CD14-positive monocyte (primary cell): ENCODE measurements at regions not wholly inside any gene's neighbourhood (a gene's known extent, or its start where the extent isn't known, plus 50 kb on each side); places are given as distances from the start of the nearest gene placed in this dataset.

Experiments used
- DNase-seq, 3 donors: peaks; one replicate each; pipeline ENCODE4 v3.0.0-alpha.2; 2011 to 2022
- H2AFZ ChIP-seq: 2 replicates; pipeline ENCODE4 v1.6.0; 2012; ENCODE audit warnings: mild to moderate bottlenecking, low read depth, low read length, inconsistent platforms; ENCODE audit not compliant: insufficient read depth, poor library complexity, severe bottlenecking
- H3K27ac ChIP-seq, 2 donors: 1 replicate in 1 of 2; 2 replicates in 1 of 2; pipeline ENCODE4 v1.5.1; 2012 to 2013; ENCODE audit warnings: low read length in 2 of 2, control low read depth in 1 of 2, inconsistent platforms in 1 of 2, low read depth in 1 of 2, mild to moderate bottlenecking in 1 of 2
- H3K27me3 ChIP-seq, 2 donors: one replicate each; pipeline versions ENCODE4 v1.6.0 to v1.6.1; 2011 to 2013; ENCODE audit warnings: low read length in 2 of 2; ENCODE audit not compliant: control insufficient read depth in 2 of 2, insufficient read depth in 2 of 2
- H3K36me3 ChIP-seq, 2 donors: replicated peaks in 1 of 2; 1 replicate in 1 of 2; 2 replicates in 1 of 2; pipeline versions ENCODE4 v1.5.1 to v1.6.1; 2012 to 2013; ENCODE audit warnings: low read length in 2 of 2, control low read depth in 1 of 2, inconsistent platforms in 1 of 2, mild to moderate bottlenecking in 1 of 2; ENCODE audit not compliant: insufficient read depth in 2 of 2, control insufficient read depth in 1 of 2
- H3K4me1 ChIP-seq, 2 donors: 1 replicate in 1 of 2; 2 replicates in 1 of 2; pipeline versions ENCODE4 v1.5.1 to v1.6.1; 2012 to 2013; ENCODE audit warnings: low read length in 2 of 2, control low read depth in 1 of 2, inconsistent platforms in 1 of 2, mild to moderate bottlenecking in 1 of 2, moderate library complexity in 1 of 2; ENCODE audit not compliant: insufficient read depth in 2 of 2, control insufficient read depth in 1 of 2
- H3K4me2 ChIP-seq: replicated peaks from 2 replicates; pipeline ENCODE3; 2012; ENCODE audit warnings: low read length, moderate library complexity, mild to moderate bottlenecking; ENCODE audit not compliant: poor library complexity, severe bottlenecking; ENCODE audit errors: extremely low read depth
- H3K4me3 ChIP-seq, 3 experiments: fragments of 200-600 bp in 1 of 3; sonication (generic) in 1 of 3; replicated peaks in 1 of 3; 1 replicate in 2 of 3; 2 replicates in 1 of 3; pipeline ENCODE4 v1.5.1; 2011 to 2013; ENCODE audit warnings: low read length in 3 of 3, mild to moderate bottlenecking in 3 of 3, control low read depth in 2 of 3, low read depth in 2 of 3, inconsistent platforms in 1 of 3, moderate library complexity in 1 of 3
- H3K79me2 ChIP-seq: 2 replicates; pipeline ENCODE4 v1.6.0; 2012; ENCODE audit warnings: mild to moderate bottlenecking, control low read depth, inconsistent platforms, low read length, moderate library complexity; ENCODE audit not compliant: insufficient read depth
- H3K9ac ChIP-seq: 2 replicates; pipeline ENCODE4 v1.6.0; 2017; ENCODE audit warnings: low read length, mild to moderate bottlenecking; ENCODE audit not compliant: insufficient read depth, poor library complexity, severe bottlenecking
- H3K9me3 ChIP-seq, 2 donors: replicated peaks in 1 of 2; 1 replicate in 1 of 2; 2 replicates in 1 of 2; pipeline versions ENCODE4 v1.5.1 to v1.6.1; 2012 to 2013; ENCODE audit warnings: low read length in 2 of 2, control low read depth in 1 of 2; ENCODE audit not compliant: control insufficient read depth in 1 of 2, insufficient read depth in 1 of 2
- H4K20me1 ChIP-seq: 2 replicates; pipeline ENCODE4 v1.6.0; 2012; ENCODE audit warnings: mild to moderate bottlenecking, low read length, control low read depth, moderate library complexity; ENCODE audit not compliant: insufficient read depth
- H3K27ac Mint-ChIP-seq, 7 donors: one replicate each; pipeline ENCODE4 v1.8.0; 2020; ENCODE audit warnings: mild to moderate bottlenecking in 7 of 7, mixed read lengths in 7 of 7, moderate library complexity in 6 of 7, inconsistent platforms in 2 of 7
- H3K27me3 Mint-ChIP-seq, 3 donors: one replicate each; pipeline ENCODE4 v1.8.0; 2021 to 2022; ENCODE audit warnings: low read depth in 3 of 3, mild to moderate bottlenecking in 3 of 3, mixed read lengths in 3 of 3, moderate library complexity in 3 of 3, inconsistent platforms in 1 of 3
- H3K36me3 Mint-ChIP-seq, 2 donors: one replicate each; pipeline ENCODE4 v1.8.0; 2020; ENCODE audit warnings: mixed read lengths in 2 of 2, inconsistent platforms in 1 of 2, mild to moderate bottlenecking in 1 of 2
- H3K4me1 Mint-ChIP-seq: one replicate; pipeline ENCODE4 v1.8.0; 2020; ENCODE audit warnings: mild to moderate bottlenecking, mixed read lengths
- H3K4me3 Mint-ChIP-seq, 2 donors: one replicate each; pipeline ENCODE4 v1.8.0; 2020; ENCODE audit warnings: mild to moderate bottlenecking in 2 of 2, mixed read lengths in 2 of 2, moderate library complexity in 1 of 2
- H3K9me3 Mint-ChIP-seq, 7 donors: one replicate each; pipeline ENCODE4 v1.8.0; 2020 to 2022; ENCODE audit warnings: mixed read lengths in 7 of 7, mild to moderate bottlenecking in 6 of 7, moderate library complexity in 6 of 7, inconsistent platforms in 2 of 7
- WGBS: methylation state at CpG from one replicate; pipeline ENCODE4 v1.1.5; 2013; ENCODE audit warnings: missing lambda C conversion rate; ENCODE audit not compliant: insufficient coverage; 5-methylcytosine and 5-hydroxymethylcytosine counted together
- intact Hi-C, 2 donors: fragments of 100-400 bp; cut with micrococcal nuclease; formaldehyde crosslinking; loops; one replicate each; pipeline versions ENCODE4 v1.15.0 to v1.15.1; 2023
- TF ChIP-seq, protein P1 (sequence below): fragments of 200-600 bp; IDR thresholded peaks from one replicate; pipeline ENCODE4 v1.8.0; 2022; ENCODE audit warnings: antibody characterized with exemption, mild to moderate bottlenecking

- Histone ChIP-seq H2AFZ (no peak overlapping the region), H3K27ac (no peak overlapping the region), H4K20me1 (no peaks in the 10 kb centered on the region), H3K4me3 (no peak overlapping the region), H3K9me3 (no peaks in the 10 kb centered on the region), H3K36me3 (no peaks in the 10 kb centered on the region), H3K79me2 (no peaks in the 10 kb centered on the region), H3K4me1 (no peaks in the 10 kb centered on the region), H3K27me3 (no peaks in the 10 kb centered on the region), H3K9ac (no peak overlapping the region), H3K4me2 (no peak overlapping the region)
- H3K9me3 Mint-ChIP-seq: peaks cover 0 to 3% (median 0%) of the 10 kb centered on the region in 7 donors
- H3K4me1 Mint-ChIP-seq: no peaks in the 10 kb centered on the region
- intact Hi-C loops: no loop called here
- TF ChIP-seq, protein P1, sequence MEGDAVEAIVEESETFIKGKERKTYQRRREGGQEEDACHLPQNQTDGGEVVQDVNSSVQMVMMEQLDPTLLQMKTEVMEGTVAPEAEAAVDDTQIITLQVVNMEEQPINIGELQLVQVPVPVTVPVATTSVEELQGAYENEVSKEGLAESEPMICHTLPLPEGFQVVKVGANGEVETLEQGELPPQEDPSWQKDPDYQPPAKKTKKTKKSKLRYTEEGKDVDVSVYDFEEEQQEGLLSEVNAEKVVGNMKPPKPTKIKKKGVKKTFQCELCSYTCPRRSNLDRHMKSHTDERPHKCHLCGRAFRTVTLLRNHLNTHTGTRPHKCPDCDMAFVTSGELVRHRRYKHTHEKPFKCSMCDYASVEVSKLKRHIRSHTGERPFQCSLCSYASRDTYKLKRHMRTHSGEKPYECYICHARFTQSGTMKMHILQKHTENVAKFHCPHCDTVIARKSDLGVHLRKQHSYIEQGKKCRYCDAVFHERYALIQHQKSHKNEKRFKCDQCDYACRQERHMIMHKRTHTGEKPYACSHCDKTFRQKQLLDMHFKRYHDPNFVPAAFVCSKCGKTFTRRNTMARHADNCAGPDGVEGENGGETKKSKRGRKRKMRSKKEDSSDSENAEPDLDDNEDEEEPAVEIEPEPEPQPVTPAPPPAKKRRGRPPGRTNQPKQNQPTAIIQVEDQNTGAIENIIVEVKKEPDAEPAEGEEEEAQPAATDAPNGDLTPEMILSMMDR: no peak
- DNase-seq: no peak
- no peak overlapping the region for H3K4me3 Mint-ChIP-seq
- no peak overlapping the region for H3K27ac Mint-ChIP-seq
- H3K36me3 Mint-ChIP-seq: no peaks in the 10 kb centered on the region
- WGBS: 85% methylated on average over 3 of the region's 5 CpGs
- H3K27me3 Mint-ChIP-seq: peaks cover 0 to 2% (median 0%) of the 10 kb centered on the region in 3 donors
Measured at GRCh38 chr3:81198756-81199155, 562.7 kb downstream of the GBE1 start.

DNA sequence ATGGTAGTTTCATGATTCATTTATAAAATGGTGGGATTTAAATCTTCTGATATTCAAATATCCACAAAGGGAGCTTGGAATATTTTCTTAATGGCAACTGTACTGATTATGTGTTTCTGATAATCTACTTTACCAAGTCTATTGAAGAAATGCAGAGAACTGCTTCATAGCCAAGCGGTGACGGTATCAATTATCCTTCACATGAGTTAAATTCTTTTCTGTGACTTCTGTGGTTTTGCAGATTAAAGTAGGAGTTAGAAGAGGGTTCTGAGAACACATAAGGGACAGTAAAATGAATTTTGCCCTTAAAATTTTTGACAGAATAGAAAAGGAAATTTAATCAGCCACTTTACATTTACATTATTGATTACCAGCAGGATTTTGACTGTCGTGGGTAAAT lies 563.2 kb downstream of the GBE1 start:
- intact Hi-C loops: no loop called here
- no peak overlapping the region for H3K27ac ChIP-seq
- no peak overlapping the region for H2AFZ ChIP-seq
- H3K4me3 ChIP-seq: no peak overlapping the region
- no peak for DNase-seq
- H3K9ac ChIP-seq: no peak overlapping the region
- H3K36me3 ChIP-seq: no peaks in the 10 kb centered on the region
- no peaks in the 10 kb centered on the region for H3K9me3 ChIP-seq
- H3K79me2 ChIP-seq: no peaks in the 10 kb centered on the region
- H3K4me3 Mint-ChIP-seq: no peak overlapping the region
- H3K9me3 Mint-ChIP-seq: peaks cover 0 to 3% (median 0%) of the 10 kb centered on the region in 7 donors
- H3K27me3 Mint-ChIP-seq: no peaks in the 10 kb centered on the region
- H3K36me3 Mint-ChIP-seq: no peaks in the 10 kb centered on the region
- no CpG with 5 or more reads among the region's 3 CpGs for WGBS
- H4K20me1 ChIP-seq: no peaks in the 10 kb centered on the region
- TF ChIP-seq, protein P1: no peak
- H3K4me2 ChIP-seq: no peak overlapping the region
- H3K4me1 Mint-ChIP-seq: no peaks in the 10 kb centered on the region
- no peaks in the 10 kb centered on the region for H3K4me1 ChIP-seq
- no peak overlapping the region for H3K27ac Mint-ChIP-seq
- no peaks in the 10 kb centered on the region for H3K27me3 ChIP-seq
